Osteocyte (in vitro differentiated cells): ENCODE measurements at regions not wholly inside any gene's neighbourhood (a gene's known extent, or its start where the extent isn't known, plus 50 kb on each side); places are given as distances from the start of the nearest gene placed in this dataset.

Experiments used
- DNase-seq: peaks from one replicate; pipeline ENCODE4 v3.0.0; 2021; ENCODE audit warnings: mixed read lengths; ENCODE audit not compliant: unreplicated experiment; ENCODE audit errors: extremely low spot score
- H3K27ac Mint-ChIP-seq: one replicate; pipeline ENCODE4 v1.8.0; 2021; ENCODE audit warnings: mild to moderate bottlenecking, mixed read lengths; ENCODE audit not compliant: unreplicated experiment
- H3K27me3 Mint-ChIP-seq: one replicate; pipeline ENCODE4 v1.8.0; 2021; ENCODE audit warnings: mixed read lengths; ENCODE audit not compliant: unreplicated experiment
- H3K36me3 Mint-ChIP-seq: one replicate; pipeline ENCODE4 v1.8.0; 2021; ENCODE audit warnings: mixed read lengths; ENCODE audit not compliant: unreplicated experiment
- H3K4me1 Mint-ChIP-seq: one replicate; pipeline ENCODE4 v1.8.0; 2021; ENCODE audit warnings: mixed read lengths; ENCODE audit not compliant: unreplicated experiment
- H3K4me3 Mint-ChIP-seq: one replicate; pipeline ENCODE4 v1.8.0; 2021; ENCODE audit warnings: mild to moderate bottlenecking, moderate library complexity, mixed read lengths; ENCODE audit not compliant: unreplicated experiment
- H3K9me3 Mint-ChIP-seq: one replicate; pipeline ENCODE4 v1.8.0; 2021; ENCODE audit warnings: mixed read lengths; ENCODE audit not compliant: unreplicated experiment
- CTCF ChIP-seq: fragments of 200-600 bp; sonication (generic); IDR thresholded peaks from 2 replicates; pipeline ENCODE4 v1.5.0; 2021; ENCODE audit warnings: antibody characterized with exemption, mild to moderate bottlenecking, moderate library complexity

- Mint-ChIP-seq H3K4me3 (no peak overlapping the region), H3K27me3 (peaks cover 3% of the 10 kb centered on the region), H3K36me3 (no peaks in the 10 kb centered on the region), H3K9me3 (no peaks in the 10 kb centered on the region), H3K4me1 (no peaks in the 10 kb centered on the region), H3K27ac (no peak overlapping the region)
- TF ChIP-seq CTCF = peak; percentile 80
- no peak for DNase-seq
These were observed 1074.3 kb upstream of the PCDH9 start for GRCh38 chr13:68304286-68304893.

GRCh38 chr13:68293631-68294030 lies 1063.5 kb upstream of the PCDH9 start:
- DNase-seq = no peak
- H3K4me1 Mint-ChIP-seq = no peaks in the 10 kb centered on the region
- H3K27me3 Mint-ChIP-seq = peaks cover 4% of the 10 kb centered on the region
- no peaks in the 10 kb centered on the region for H3K9me3 Mint-ChIP-seq
- H3K4me3 Mint-ChIP-seq = no peak overlapping the region
- no peak overlapping the region for H3K27ac Mint-ChIP-seq
- TF ChIP-seq CTCF = no peak
- no peaks in the 10 kb centered on the region for H3K36me3 Mint-ChIP-seq

DNA sequence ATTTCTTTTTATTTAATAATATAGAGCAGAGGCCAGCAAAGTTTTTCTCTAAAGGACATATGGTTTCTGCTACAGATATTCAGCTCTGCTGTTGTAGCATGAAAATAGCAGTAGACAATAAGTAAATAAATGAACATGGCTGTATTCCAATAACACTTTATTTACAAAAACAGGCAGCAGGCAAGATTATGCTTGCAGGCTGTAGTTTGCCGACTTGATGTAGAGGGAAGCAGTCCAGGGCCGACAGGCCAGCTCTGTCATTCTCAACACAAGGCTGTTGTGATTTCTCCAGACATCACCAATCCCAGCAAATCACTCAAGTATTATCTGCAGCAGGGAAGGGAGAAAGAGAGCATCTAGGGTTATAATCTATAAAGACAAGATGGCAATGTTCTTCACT lies 1062.5 kb upstream of the PCDH9 start:
- no peaks in the 10 kb centered on the region for H3K9me3 Mint-ChIP-seq
- no peak overlapping the region for H3K4me3 Mint-ChIP-seq
- no peaks in the 10 kb centered on the region for H3K4me1 Mint-ChIP-seq
- H3K27ac Mint-ChIP-seq = no peak overlapping the region
- H3K36me3 Mint-ChIP-seq = no peaks in the 10 kb centered on the region
- H3K27me3 Mint-ChIP-seq = peaks cover 7% of the 10 kb centered on the region
- no peak for DNase-seq
- TF ChIP-seq CTCF = no peak

DNA sequence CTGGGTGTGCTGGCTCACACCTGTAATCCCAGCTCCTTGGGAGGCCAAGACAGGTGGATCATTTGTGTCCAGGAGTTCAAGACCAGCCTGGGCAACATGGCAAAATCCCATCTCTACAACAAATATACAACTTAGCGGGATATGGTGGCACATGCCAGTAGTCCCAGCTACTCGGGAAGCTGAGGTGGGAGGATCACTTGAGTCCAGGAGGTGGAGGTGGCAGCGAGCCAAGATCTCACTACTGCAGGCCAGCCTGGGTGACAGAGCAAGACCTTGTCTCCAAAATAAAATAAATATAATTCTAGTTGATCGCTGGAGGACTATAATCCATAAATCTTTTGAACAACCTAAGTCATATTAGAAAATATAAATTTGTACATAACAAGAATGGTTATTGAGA lies 1061.5 kb upstream of the PCDH9 start:
- DNase-seq = no peak
- Mint-ChIP-seq H3K4me1 (no peaks in the 10 kb centered on the region), H3K9me3 (no peaks in the 10 kb centered on the region), H3K36me3 (no peaks in the 10 kb centered on the region), H3K27me3 (peaks cover 7% of the 10 kb centered on the region), H3K27ac (no peak overlapping the region), H3K4me3 (no peak overlapping the region)
- TF ChIP-seq CTCF = no peak

- H3K4me3 Mint-ChIP-seq = no peak overlapping the region
- peaks cover 4% of the 10 kb centered on the region for H3K9me3 Mint-ChIP-seq
- TF ChIP-seq CTCF = no peak
- no peaks in the 10 kb centered on the region for H3K27me3 Mint-ChIP-seq
- H3K4me1 Mint-ChIP-seq = no peaks in the 10 kb centered on the region
- H3K27ac Mint-ChIP-seq = no peak overlapping the region
- DNase-seq = no peak
- H3K36me3 Mint-ChIP-seq = no peaks in the 10 kb centered on the region
These were observed 1045.6 kb upstream of the PCDH9 start for GRCh38 chr13:68275758-68276157.
